Neural cell (in vitro differentiated cells): ENCODE measurements at regions not wholly inside any gene's neighbourhood (a gene's known extent, or its start where the extent isn't known, plus 50 kb on each side); places are given as distances from the start of the nearest gene placed in this dataset.

Experiments used
- H2AFZ ChIP-seq: fragments of 200-600, 300-800 bp; sonication (generic), shearing (Covaris generic); 2 replicates; pipeline ENCODE4 v1.6.0; 2014; ENCODE audit warnings: low read depth, mild to moderate bottlenecking, antibody characterized with exemption, low read length, moderate library complexity
- H3F3A ChIP-seq: fragments of 200-600 bp; shearing (Covaris generic); 2 replicates; pipeline ENCODE4 v1.6.1; 2016; ENCODE audit warnings: mild to moderate bottlenecking, moderate library complexity, mixed read lengths, antibody characterized with exemption, low read length; ENCODE audit not compliant: insufficient read depth, poor library complexity, severe bottlenecking
- H3K27ac ChIP-seq: fragments of 200-600, 300-800 bp; sonication (generic), shearing (Covaris generic); 2 replicates; pipeline ENCODE4 v1.5.1; 2014; ENCODE audit warnings: mild to moderate bottlenecking, low read length, moderate library complexity
- H3K27me3 ChIP-seq: fragments of 300-800, 200-600 bp; sonication (generic), shearing (Covaris generic); 2 replicates; pipeline ENCODE4 v1.6.0; 2014; ENCODE audit warnings: mild to moderate bottlenecking, low read depth, low read length, moderate library complexity; ENCODE audit not compliant: insufficient read depth
- H3K36me3 ChIP-seq: fragments of 300-800, 200-600 bp; sonication (generic), shearing (Covaris generic); 2 replicates; pipeline ENCODE4 v1.5.1; 2014; ENCODE audit warnings: mild to moderate bottlenecking, antibody characterized with exemption, low read length, moderate library complexity; ENCODE audit not compliant: insufficient read depth
- H3K4me2 ChIP-seq: fragments of 300-800, 200-600 bp; sonication (generic), shearing (Covaris generic); 2 replicates; pipeline ENCODE4 v1.6.0; 2014; ENCODE audit warnings: mild to moderate bottlenecking, low read length
- H3K4me3 ChIP-seq: fragments of 300-800, 200-600 bp; sonication (generic), shearing (Covaris generic); 2 replicates; pipeline ENCODE4 v1.5.1; 2014; ENCODE audit warnings: mild to moderate bottlenecking, low read length, moderate library complexity
- H3K79me2 ChIP-seq: fragments of 200-600 bp; shearing (Covaris generic); replicated peaks from 2 replicates; pipeline ENCODE4 v1.6.0; 2014; ENCODE audit warnings: mild to moderate bottlenecking, low read length, moderate library complexity; ENCODE audit not compliant: insufficient read depth
- H3K9ac ChIP-seq: fragments of 300-800, 200-600 bp; sonication (generic), shearing (Covaris generic); 2 replicates; pipeline ENCODE4 v1.6.1; 2016; ENCODE audit warnings: mild to moderate bottlenecking, low read length, mixed read lengths
- H3K9me2 ChIP-seq: fragments of 200-600 bp; shearing (Covaris generic); 2 replicates; pipeline ENCODE4 v1.6.1; 2016; ENCODE audit warnings: mild to moderate bottlenecking, low read length, mixed read lengths; ENCODE audit not compliant: insufficient read depth
- H3K9me3 ChIP-seq: fragments of 200-600, 300-800 bp; sonication (generic), shearing (Covaris generic); 2 replicates; pipeline ENCODE4 v1.6.1; 2016; ENCODE audit warnings: mild to moderate bottlenecking, mixed run types, low read length, moderate library complexity, mixed read lengths
- H4K20me1 ChIP-seq: fragments of 200-600 bp; shearing (Covaris generic); 2 replicates; pipeline ENCODE4 v1.6.1; 2016; ENCODE audit warnings: mild to moderate bottlenecking, mixed run types; ENCODE audit not compliant: insufficient read depth
- CTCF ChIP-seq: fragments of 450-650 bp; IDR thresholded peaks from 2 replicates; pipeline ENCODE4 v1.5.1; 2014; ENCODE audit warnings: antibody characterized with exemption, mild to moderate bottlenecking, moderate library complexity; ENCODE audit not compliant: poor library complexity, severe bottlenecking
- EP300 ChIP-seq: fragments of 450-650 bp; conservative IDR thresholded peaks from 2 replicates; pipeline ENCODE4 v1.6.1; 2014; ENCODE audit warnings: antibody characterized with exemption, mild to moderate bottlenecking, moderate library complexity; ENCODE audit not compliant: poor library complexity, severe bottlenecking
- EZH2 ChIP-seq: fragments of 200-600, 300-800 bp; shearing (Covaris generic), sonication (generic); IDR thresholded peaks from 2 replicates; pipeline ENCODE4 v1.6.1; 2014; ENCODE audit warnings: antibody characterized with exemption, low read length, borderline replicate concordance, mild to moderate bottlenecking; ENCODE audit not compliant: insufficient read depth, poor library complexity, severe bottlenecking
- MXI1 ChIP-seq: fragments of 450-650 bp; conservative IDR thresholded peaks from 2 replicates; pipeline ENCODE4 v1.6.1; 2014; ENCODE audit warnings: antibody characterized with exemption, mild to moderate bottlenecking; ENCODE audit not compliant: poor library complexity, severe bottlenecking
- POLR2AphosphoS5 ChIP-seq: IDR thresholded peaks from 2 replicates; pipeline ENCODE4 v1.6.1; 2012
- RAD21 ChIP-seq: fragments of 450-650 bp; conservative IDR thresholded peaks from 2 replicates; pipeline ENCODE4 v1.6.1; 2014; ENCODE audit warnings: antibody characterized with exemption, mild to moderate bottlenecking, moderate library complexity
- REST ChIP-seq: IDR thresholded peaks from 2 replicates; pipeline ENCODE4 v1.6.1; 2012; ENCODE audit warnings: borderline replicate concordance
- SMC3 ChIP-seq: fragments of 450-650 bp; conservative IDR thresholded peaks from 2 replicates; pipeline ENCODE4 v1.6.1; 2014; ENCODE audit warnings: antibody characterized with exemption, mild to moderate bottlenecking, moderate library complexity; ENCODE audit not compliant: poor library complexity
- TAF1 ChIP-seq: IDR thresholded peaks from 2 replicates; pipeline ENCODE4 v1.6.1; 2012; ENCODE audit warnings: low read depth

- Histone ChIP-seq H3F3A (no peaks in the 10 kb centered on the region), H3K9me3 (no peaks in the 10 kb centered on the region), H3K27ac (no peak overlapping the region), H2AFZ (no peak overlapping the region), H3K27me3 (no peaks in the 10 kb centered on the region), H3K36me3 (no peaks in the 10 kb centered on the region), H3K79me2 (no peaks in the 10 kb centered on the region), H3K9me2 (no peaks in the 10 kb centered on the region), H3K9ac (no peak overlapping the region), H3K4me2 (no peak overlapping the region), H3K4me3 (no peak overlapping the region), H4K20me1 (no peaks in the 10 kb centered on the region)
- TF ChIP-seq EP300 (no peak), SMC3 (no peak), RAD21 (no peak), CTCF (no peak), TAF1 (no peak), POLR2AphosphoS5 (no peak), MXI1 (no peak), EZH2 (no peak), REST (no peak)
These were observed 83.7 kb upstream of the BTG1 start for GRCh38 chr12:92229381-92229780.

GRCh38 chr12:92226961-92227360 lies 81.3 kb upstream of the BTG1 start:
- Histone ChIP-seq H3K9me2 (no peaks in the 10 kb centered on the region), H3K4me2 (no peak overlapping the region), H2AFZ (no peak overlapping the region), H3F3A (no peaks in the 10 kb centered on the region), H4K20me1 (no peaks in the 10 kb centered on the region), H3K27me3 (no peaks in the 10 kb centered on the region), H3K27ac (no peak overlapping the region), H3K9ac (no peak overlapping the region), H3K9me3 (no peaks in the 10 kb centered on the region), H3K4me3 (no peak overlapping the region), H3K36me3 (no peaks in the 10 kb centered on the region), H3K79me2 (no peaks in the 10 kb centered on the region)
- TF ChIP-seq TAF1 (no peak), CTCF (no peak), EP300 (no peak)
